ENCODE measurements at regions not wholly inside any gene's neighbourhood (a gene's known extent, or its start where the extent isn't known, plus 50 kb on each side); places are given as distances from the start of the nearest gene placed in this dataset.
"Not testable (repeated sequence)": the region's sequence is repeated elsewhere in the genome, so short reads cannot be mapped to it uniquely, and the experiment has no call there.

DNA sequence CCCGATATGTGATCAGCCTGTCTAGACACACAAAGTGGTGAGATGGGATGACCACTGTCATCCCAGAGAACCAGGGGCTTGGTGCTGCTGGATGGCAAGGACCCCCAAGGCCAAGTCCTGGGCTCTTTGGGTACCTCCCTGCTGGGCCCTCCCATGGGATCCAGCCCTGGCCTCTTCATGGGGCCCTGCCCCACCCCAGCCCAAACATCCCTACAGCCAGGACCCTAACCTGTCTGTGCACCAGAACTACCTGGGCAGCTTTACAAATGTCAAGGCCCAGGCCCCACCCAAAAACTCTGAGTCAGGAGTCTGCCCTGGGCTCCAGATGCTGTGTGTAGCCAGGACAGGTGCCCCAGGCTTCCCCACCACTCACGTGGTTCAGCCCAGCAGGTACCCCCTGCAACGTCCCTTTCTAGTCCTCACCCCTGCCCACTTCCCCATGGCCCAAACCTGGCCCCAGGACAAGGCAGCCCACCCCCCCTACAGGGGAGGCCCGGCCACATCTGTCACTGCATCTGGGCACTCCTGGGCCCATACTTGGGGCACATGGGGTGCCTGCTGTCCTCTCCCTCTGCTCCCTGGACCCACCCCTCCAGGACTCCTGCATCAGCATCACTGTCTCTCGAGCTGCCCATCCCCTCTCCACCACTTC, 233.5 kb downstream of the TUBA3C start:
- no peak for FAIRE-seq

DNA sequence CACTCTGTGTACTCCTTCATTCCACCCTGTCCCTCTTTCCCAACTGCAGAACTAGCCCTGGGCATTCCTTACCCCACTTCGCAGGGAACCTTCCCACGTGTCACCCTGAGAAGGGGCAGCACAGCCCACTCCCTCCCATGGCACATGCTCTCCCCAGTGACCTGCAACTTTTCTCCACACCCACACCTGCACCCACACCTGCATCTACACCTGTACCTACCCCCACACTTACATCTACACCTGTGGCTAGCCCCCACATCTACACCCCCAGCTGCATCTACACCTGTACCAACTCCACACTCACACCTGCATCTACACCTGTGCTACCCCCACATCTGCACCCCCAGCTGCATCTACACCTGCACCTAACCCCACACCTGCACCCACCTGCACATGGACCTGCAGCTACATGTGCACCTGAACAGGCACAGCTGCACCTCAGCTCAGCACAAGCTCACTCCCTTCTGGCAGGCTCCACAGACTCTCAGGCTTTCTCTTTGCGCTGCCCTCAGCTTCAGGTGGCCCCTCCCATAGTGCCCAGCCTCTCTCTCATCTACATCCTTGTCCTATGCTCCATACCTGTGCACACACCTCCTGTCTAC, 234.1 kb downstream of the TUBA3C start:
- FAIRE-seq: no peak

DNA sequence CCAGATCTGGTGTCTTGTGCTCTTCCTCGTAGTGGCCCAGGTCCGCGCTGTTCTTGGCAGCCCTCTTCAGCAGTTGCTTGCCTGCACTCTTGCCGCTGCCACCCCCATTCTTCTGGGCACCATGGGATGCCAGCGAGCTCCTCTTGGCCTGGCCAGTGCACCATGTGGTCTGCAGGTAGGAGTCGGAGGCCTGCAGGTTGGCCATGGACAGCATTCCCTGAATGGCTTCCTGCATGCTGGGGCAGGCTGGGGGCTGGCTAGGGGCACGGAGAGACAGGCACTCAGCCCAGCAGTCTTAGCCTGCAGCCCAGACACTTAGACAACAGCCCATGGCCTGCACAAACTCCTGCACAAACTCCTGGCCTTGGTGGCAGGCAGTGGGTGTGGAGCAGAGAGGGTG, 234.9 kb downstream of the TUBA3C start:
- no peak for FAIRE-seq

DNA sequence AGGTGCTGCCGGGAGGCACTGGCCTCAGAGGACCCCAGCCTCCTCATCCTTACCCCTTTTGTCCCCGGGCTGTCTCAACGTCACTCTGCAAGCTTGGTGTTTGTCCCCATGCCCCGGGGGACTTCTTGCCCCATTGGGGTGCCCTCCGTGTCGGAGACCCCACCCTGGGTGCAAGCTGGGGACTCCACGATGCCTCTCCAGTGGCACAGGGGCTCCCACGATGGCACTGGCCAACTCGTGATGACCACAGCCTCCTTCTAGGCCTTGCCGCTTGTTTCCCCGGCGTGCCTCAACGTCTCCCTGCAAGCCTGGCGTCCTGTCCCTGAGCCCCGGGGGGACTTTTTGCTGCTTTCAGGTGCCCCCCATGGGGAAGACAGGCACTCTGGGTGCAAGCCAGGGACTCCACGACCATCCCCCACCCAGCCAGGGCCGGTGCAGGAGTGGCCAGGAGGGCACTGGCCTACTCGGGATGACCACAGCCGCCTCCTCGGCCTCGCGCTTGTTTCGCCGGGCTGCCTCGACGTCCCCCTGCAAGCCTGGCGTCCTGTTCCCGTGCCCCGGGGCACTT, 237.0 kb downstream of the TUBA3C start:
- no peak for FAIRE-seq

DNA sequence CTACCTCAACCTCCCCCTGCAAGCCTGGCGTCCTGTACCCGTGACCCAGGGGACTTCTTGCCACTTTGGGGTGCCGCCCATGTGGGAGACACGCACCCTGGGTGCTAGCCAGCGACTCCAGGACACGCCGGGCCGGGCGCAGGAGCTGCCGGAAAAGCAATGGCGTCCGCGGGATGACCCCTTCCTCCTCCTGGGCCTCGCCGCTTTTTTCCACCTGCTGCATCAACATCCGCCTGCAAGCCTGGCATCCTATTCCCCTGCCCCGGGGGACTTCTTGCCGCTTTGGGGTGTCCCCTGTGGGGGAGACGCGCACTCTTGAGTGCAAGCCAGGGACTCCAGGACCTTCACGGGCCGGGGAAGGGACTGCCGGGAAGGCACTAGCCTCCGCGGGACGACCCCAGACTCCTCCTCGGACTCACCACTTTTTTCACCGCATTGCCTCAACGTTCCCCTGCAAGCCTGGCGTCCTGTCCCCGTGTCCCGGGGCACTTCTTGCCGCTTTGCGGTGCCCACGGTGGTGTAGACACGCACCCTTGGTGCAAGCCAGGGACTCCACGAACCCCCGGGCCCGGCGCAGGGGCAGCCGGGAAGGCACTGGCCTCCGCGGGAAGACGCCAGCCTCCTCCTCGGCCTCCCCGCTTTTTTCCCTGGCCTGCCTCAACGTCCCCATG, 237.8 kb downstream of the TUBA3C start:
- no peak for FAIRE-seq

DNA sequence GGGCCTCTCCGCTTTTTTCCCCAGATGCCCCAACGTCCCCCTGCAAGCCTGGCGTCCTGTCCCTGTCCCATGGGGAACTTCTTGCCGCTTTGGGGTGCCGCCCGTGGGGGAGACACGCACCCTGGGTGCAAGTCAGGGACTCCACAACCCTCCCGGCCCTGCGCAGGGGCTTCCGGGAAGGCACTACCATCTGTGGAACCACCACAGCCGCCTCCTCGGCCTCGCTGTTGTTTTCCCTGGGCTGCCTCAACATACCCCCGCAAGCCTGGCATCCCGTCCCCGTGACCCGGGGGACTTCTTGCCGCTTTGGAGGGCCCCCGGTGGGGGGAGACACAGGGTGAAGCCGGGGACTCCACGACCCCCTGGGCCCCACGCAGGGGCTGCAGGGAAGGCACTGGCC, 238.4 kb downstream of the TUBA3C start:
- FAIRE-seq: no peak

DNA sequence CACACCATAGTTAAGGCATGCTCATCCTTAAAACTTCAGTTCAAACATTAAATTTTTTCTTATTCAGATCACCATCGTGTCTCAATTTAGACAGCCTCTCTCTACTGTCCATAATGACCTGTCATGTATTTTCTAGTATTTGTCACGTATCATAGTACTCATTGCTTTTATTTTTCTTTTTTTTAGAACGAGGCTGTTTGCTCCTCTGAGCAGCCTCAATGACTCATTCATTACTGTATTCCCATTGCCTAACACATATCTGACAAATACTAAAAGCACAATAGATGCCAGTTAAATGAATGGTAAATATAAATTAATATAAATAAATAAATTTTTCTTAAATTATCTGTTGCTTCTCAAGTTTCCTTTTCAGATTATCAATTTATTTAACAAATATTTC, 245.5 kb downstream of the TUBA3C start:
- no peak for FAIRE-seq

DNA sequence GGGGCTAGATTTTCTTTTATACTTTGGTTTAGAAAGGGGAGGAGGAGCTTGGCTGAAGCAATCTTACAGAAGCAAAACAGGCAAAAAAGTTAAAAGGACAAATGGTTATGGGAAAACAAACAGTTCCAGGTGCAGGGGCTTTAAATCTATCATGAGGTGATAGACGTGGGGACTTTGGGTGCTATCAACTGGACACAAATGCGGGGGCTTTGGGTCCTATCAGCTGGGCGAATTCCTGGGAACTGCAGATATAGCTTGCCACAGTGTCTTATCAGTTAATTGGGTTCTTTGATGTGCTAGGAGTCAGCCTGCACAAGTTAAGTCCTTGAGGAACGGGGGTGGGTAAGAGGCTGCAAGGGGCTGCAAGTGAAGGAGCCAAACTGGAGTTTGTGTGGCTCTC, 260.6 kb downstream of the TUBA3C start:
- FAIRE-seq: no peak

DNA sequence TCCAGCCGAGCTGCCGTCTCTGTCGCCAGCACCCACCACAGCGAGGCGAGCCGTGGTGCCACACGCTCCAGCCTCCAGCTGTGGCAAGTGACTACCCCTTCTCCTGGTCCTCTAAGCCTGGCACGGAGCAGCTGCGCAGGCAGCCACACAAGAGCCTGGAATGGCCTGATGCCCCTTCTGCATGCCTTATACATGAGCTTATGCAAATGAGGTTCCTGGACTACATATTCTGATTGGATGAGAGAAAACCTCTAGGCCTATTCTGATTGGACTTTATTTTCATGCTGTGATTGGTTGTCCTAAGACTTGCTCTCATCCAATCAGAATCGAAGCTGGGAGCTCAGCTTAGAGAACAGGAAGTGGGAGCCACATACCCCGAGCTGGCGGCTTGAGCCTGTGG, 276.5 kb downstream of the TUBA3C start:
- FAIRE-seq: not testable (repeated sequence)

DNA sequence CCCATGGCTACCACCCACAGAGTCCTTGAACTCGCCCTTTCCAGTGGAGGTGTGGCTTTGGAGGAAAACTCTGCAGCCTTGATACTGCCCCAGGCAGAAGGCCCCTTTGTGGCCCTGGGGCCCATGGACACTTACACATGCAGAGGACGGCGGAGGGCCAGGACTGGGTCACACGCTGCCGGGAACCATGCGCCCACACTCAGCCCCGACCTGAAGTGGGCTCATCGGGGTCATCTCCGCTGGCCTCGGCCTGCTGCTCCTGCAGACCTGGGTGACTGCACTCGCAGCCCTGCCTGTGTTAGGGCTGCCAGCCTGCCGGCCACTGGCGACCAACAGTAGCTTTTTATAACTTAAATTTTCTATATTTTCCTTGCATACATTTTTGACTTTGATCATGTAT, 286.2 kb downstream of the TUBA3C start:
- not testable (repeated sequence) for FAIRE-seq

DNA sequence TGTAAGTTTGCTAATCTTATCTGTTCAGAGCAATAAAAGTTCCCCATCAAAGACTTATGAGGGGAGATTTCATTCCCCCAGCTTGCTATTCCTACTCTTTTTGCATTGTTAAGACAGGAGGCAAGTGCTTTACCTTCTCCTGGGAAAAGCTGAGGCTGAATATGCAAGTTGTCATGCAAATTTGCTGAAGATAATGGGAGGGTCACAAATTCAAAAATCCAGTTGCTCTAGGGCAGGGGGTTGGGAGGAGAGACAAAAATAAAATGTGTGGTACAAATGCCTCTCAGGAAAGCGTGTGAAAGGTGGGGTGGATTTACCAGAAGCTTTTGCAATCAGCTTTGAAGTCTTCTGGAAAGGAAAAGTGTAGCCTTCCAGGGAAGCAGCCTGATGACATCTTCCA, 290.4 kb downstream of the TUBA3C start:
- FAIRE-seq: not testable (repeated sequence)

DNA sequence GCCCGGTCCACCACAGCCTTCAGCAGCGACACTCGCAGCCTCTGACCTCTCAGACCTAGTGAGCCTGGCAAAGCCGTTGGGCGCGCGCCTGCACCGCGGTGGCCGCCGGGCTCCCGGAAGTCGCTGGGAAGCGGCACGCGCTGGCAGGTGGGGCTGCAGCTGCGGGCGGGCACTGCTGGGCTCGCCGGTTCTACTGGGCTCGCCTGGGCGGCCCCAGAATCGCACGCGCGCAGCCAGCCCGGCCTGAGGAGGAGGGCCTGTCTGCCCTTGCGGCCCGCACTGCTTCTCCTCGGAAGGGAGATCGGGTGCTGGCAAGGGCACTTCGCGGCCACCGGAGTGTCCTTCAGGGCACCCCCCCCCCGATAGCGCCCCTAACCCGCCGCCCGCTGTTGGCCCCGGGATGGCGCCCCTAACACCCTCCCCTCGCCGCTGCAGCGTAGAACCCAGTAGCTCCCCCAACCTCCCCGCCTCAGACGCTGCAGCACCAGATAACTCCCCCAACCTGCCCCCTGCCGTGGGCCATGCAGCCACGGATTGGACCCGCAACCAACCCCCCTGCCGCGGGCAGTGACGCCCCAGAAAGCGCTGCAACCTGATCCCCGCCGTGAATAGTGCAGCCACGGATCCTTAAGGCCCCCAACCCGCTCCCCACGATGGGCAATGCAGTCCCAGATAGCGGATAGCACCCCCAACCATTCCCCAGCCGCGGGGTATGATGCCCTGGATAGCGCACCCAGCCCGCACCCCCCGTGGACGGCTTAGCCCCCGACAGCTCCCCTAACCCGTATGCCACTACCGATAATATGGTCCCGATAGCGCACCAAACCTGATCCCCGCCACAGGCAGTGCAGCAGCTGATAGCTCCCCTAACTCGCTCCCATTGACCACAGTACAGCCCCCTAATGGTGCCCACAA, 306.5 kb downstream of the TUBA3C start:
- not testable (repeated sequence) for FAIRE-seq

DNA sequence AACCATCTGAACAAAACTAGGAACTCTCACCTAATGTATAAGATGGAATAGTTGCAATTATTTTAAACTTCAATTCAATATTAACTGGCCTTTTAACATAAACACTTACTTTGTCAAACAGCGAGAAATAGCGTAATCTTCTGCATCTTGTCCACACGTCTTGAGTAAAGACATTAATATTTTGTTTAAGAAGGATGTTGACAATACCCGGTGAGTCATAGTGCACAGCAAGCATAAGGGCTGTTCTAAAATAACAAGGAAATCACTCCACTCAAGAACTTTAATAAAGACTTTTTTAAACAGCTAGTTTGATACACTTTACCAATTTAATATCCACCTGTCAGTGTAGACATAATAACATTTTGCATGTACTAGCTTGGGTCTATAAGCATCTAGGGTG, 311.1 kb downstream of the TUBA3C start:
- not testable (repeated sequence) for FAIRE-seq

DNA sequence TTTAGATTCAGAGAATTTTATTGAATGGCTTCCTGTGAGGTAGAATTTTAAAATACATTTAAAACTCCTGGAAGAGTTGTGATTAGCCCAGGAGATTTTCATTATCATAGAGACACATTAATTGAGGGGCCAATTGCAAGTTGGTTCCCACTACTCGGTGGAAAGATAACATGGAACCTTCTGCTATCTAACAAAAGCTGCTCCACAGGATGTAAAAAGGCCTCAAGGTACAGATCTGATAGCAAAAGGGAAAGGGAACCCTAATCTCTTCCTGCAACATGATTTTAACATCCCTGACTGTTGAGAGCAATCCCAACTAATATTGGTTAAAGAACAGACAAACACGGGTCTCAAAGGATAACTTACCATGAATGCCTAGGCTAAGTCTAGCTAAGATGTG, 312.3 kb downstream of the TUBA3C start:
- not testable (repeated sequence) for FAIRE-seq

DNA sequence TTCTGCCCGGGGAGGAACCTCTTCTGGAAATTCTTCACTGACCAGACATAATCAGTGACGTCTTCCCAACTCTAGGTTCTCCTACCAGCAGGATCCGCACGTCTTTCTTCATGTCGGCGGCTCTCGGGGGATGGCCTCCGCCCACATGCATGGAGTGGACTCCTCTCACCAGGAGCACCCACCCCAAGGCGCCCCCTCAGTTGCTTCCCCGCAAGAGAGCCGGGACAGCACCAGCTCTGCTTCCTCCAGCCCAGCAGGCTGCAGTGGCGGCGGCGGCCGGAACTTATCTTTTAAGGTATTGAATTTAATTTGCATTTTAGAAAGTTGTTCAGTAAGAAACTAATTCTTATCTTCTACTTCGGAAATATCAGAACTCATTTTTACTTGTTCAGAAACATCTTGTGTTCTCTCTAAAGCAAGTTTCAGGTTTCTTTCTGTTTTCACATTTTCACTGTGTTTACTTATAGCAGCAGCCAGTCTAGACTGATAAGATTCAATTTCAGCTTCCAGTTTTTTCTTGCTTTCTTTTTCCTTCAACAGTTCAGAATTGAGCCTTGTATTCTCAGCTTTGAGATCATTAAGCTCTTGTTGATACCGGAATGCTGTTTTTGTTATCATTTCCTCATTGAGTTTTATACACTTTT, 343.5 kb downstream of the TUBA3C start:
- FAIRE-seq: peak; percentile 60

DNA sequence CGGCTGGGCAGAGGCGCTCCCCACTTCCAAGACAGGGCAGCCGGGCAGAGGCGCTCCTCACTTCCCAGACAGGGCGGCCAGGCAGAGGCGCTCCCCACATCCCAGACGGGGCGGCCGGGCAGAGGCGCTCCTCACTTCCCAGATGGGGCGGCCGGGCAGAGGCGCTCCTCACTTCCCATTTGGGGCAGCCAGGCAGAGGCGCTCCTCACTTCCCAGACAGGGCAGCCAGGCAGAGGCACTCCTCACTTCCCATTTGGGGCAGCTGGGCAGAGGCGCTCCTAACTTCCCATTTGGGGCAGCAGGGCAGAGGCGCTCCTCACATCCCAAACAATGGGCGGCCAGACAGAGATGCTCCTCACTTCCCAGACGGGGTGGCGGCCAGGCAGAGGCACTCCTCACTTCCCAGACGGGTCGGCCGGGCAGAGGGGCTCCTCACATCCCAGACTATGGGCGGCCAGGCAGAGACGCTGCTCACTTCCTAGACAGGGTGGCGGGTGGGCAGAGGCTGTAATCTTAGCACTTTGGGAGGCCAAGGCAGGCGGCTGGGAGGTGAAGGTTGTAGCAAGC, 344.4 kb downstream of the TUBA3C start:
- not testable (repeated sequence) for FAIRE-seq

DNA sequence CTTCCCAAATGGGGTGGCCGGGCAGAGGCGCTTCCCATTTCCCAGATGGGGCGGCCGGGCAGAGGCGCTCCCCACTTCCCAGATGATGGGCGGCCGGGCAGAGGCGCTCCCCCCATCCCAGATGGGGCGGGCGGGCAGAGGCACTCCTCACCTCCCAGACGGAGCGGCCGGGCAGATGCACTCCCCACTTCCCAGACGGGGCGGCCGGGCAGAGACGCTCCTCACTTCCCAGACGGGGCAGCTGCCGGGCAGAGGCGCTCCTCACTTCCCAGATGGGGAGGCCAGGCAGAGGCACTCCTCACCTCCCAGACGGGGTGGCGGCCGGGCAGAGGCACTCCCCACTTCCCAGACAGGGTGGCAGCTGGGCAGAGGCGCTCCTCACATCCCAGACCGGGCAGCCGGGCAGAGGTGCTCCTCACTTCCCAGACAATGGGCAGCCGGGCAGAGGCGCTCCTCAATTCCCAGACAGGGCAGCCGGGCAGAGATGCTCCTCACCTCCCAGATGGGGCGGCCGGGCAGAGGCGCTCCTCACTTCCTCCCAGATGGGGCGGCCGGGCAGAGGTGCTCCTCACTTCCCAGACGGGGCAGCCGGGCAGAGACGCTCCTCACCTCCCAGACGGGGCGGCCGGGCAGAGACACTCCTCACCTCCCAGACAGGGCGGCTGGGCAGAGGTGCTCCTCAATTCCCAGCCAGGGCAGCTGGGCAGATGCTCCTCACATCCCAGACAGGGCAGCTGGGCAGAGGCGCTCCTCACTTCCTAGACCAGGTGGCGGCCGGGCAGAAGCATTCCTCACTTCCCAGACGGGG, 345.0 kb downstream of the TUBA3C start:
- FAIRE-seq: not testable (repeated sequence)

DNA sequence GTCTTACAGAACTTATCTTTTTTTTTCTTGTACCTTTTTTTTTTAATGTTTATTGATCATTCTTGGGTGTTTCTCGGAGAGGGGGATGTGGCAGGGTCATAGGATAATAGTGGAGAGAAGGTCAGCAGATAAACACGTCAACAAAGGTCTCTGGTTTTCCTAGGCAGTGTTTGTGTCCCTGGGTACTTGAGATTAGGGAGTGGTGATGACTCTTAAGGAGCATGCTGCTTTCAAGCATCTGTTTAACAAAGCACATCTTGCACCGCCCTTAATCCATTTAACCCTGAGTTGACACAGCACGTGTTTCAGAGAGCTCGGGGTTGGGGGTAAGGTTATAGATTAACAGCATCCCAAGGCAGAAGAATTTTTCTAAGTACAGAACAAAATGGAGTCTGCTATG, 345.9 kb downstream of the TUBA3C start:
- FAIRE-seq: not testable (repeated sequence)

DNA sequence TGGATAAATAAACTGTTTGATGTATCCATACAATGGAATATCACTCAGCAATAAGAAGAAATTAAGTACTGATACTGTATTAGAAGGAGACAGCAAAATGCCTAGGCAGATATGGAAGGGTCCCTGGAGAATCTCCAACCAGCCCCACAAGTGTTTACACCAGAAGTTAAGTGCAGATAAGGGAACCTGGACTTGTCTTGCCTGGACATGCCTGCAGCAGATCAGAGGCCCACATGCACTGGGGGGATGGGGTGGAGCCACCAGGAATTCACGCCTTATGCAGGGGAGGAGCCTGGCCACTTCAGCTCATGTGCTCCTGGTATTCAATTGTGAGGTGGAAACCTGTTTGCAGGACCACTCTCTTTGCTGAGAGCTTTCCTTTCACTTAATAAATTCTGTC, 356.9 kb downstream of the TUBA3C start:
- FAIRE-seq: not testable (repeated sequence)

DNA sequence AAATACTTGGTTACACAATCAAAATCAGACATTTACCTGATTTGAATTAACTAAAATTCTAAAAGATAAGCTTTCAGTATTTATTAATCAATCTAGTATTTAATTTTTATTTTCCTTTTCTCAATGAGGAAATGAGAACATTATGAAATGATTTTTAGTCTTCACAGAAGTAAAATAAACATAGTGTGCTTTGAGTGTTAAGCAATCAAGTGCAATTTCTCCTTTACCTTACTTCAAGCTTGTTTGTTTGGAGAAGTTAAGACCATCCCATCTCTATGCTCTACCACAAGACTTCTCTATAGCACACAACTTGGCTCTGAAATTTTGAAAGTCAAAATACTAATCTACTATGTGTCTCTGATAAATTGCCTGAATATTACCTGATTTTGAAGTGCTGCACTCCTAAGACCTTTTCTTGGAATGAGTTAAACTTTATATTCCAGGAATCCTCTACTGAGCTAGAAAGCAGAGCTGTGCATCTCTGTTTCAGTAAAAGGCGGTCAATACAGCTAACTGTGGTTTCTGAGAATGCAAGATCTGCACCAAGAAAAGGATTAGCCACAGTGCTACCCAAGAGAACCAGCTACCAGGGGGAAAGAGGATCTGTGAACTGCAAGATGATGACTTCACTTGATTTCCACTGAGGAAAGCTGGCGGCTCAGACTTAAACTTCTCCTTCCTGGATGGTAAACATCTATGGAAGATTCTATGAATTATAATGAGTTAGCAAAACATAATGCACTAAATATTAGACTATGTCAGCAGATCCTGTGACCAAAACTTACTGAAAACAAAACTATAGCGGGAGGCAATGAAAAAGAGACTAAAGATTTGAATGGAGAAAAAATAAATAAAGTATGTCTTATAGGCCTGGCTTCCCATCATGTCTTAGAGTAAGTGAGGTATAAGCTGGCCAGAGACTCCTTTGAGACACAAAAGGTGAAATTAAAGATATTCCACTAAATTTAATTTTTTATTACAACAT, 358.7 kb downstream of the TUBA3C start:
- peak; percentile 47 for FAIRE-seq

All from colon (tissue), 2 donors.